HG03135 (cell line): ENCODE measurements at regions not wholly inside any gene's neighbourhood (a gene's known extent, or its start where the extent isn't known, plus 50 kb on each side); places are given as distances from the start of the nearest gene placed in this dataset.

ENCODE experiments used
- ATAC-seq: cut with Tn5 transposase; IDR thresholded peaks from one replicate; pipeline ENCODE4 v1.9.1; 2021; ENCODE audit warnings: mild to moderate bottlenecking, moderate library complexity; ENCODE audit not compliant: unreplicated experiment

DNA sequence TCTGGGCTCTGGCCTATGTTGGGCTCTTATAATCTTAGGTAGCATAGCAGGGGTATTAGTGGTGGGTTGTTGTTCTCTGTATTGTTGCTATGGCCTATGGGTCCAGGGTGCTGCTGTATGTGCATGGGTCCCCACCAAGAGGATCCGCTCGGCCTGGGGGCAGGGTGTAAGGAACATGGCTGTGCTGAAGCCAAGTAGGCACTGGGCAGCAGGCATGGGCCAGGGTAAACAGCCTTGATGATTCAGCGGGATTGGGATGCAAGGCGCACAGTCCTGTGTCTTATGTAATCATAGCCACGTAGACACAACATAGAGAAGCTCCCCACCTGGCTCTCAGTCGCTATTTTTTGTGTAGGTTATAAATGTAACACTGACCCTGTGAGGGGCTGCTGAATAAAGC is 306.9 kb downstream of the ZPLD1 start:
- ATAC-seq: no peak

DNA sequence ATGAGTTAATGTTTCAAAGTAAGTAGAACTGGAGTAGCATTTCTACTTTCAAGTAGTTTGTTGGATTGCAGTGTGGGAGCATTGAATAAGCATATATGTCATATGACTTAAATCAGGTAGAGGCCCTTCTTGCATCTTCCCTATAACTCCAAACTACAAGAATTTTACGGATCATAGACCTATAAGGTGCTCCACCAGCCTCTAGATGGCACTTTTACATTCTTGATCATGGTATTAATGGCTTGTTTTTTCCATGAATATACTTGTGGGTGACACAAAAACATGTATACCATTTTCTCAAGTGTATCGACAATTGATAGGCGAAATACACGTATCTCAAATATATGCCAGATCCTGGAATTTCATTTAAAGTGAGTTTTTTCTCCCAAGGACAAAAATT is 311.1 kb downstream of the ZPLD1 start:
- no peak for ATAC-seq

DNA sequence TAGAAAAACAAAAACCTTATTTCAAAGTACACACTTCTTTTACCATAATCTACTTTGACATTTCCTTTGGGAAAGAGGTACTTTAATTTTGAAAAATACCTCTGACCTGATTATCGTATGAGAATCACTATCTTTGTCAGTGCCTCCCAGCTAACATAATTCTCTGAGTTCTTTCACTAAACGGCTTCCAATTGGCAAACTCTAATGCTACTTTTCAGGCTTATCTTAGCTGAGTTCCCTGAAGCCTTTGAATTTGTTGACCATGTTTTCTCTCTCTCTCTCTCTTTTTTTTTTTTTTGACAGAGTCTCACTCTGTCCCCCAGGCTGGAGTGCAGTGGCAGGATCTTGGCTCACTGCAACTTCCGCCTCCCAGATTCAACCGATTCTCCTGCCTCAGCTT is 312.8 kb downstream of the ZPLD1 start:
- ATAC-seq: no peak

DNA sequence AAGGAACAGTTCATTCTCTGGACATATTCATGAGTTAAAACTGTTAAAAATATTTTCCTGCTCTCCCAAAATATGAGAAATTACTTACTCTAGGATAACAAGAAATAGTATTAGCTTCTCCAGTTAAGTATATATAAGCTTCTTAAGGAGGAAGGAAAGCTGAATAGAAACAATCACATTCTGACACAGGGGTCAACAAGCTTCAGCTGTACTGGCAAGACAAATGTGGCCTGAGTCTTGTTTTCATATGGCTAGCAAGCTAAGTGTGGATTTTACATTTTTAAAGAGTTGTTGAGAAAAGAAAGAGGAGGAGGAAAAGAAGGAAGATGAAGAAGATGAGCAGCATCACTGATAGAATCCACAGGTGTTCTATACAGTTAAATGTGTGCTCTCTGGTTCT is 313.8 kb downstream of the ZPLD1 start:
- ATAC-seq: no peak

DNA sequence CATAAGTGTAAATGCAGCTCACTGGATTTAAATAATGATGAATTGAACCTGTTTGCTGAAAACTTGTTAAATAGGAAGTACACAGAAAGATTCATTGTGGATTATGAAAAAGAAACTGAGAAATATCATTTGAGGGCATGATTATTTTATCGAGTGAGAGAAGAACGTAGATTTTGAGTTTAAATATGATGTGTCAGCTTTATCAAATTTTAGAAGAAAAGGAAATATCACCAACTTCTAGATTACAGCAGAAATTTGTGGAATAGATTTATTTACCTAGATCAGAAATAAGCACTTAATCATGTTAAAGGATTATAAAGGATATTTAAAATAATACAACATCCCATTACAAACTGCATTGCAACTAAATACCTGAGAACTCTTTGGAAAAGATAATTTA is 315.5 kb downstream of the ZPLD1 start:
- no peak for ATAC-seq

DNA sequence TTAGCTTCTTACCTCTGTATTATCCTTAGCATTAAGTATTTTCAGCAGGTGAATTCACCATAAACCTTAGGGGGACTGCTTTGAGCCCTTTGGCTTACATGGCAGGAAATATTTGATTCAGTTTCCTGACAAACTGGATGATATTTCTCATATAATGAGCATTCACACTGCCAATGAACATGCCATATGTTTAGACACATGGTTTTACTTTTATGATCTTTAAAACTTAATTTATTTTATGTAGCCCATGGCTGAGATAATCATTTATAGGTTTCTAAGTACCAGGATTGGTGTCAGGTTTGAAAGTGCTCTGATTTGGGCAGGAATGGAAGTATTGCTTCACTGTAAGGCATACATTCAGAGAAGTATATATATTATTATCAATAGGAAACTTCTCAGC is 319.1 kb downstream of the ZPLD1 start:
- no peak for ATAC-seq

DNA sequence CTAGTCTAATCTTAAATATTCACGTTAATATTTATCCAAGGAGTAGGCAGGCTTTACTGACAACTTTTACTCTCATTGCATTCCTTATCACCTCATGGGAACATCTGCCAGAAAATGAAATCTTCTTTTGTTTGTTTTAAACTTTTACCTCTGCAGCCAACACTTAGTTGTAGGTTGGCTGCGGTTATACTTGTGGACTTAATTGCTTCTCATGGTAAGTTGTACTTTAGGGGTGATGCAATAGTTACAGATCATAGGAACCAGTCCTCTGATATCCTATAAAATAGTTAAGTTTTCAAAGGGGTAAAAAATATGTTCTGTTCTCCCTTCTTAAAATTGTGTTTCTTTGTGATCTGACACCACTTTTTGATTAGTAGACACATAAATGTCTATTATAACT is 321.9 kb downstream of the ZPLD1 start:
- ATAC-seq: no peak

DNA sequence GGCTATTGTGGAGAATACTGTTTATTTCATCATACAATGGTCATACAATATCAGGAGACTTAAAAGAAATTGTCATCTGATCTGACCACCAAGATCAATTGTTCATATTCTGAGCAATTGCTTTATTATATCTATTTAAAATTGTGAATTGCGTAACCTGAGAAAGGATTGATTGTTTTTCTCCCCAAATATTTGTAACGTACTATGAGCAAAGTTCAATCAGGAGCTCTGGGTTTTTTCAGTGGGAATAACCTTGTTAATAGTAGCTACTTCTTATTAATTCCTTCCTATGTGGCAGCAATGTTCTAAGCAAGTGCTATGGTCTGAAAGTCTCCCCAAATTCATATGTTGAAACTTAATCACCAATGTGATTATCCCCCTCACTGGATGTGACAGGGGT is 323.1 kb downstream of the ZPLD1 start:
- ATAC-seq: no peak

DNA sequence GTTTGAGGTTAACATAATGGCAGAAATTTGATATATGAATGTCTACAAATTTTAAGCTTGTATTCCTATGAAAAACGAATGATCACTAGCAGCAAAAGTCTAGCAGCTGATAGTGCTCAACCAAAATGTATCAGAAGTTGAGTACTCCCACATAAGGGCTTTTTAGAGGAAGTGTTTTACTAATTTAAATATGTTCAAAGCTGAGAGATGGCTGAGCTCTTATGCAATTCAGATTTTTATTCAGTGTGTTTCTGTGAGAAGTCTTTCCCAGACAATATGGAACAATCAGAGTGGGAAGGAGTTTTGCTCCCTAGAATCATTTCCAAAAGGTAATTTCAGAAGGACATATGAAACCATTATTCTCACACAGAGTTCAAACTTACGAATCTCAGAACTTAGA is 327.0 kb downstream of the ZPLD1 start:
- no peak for ATAC-seq

DNA sequence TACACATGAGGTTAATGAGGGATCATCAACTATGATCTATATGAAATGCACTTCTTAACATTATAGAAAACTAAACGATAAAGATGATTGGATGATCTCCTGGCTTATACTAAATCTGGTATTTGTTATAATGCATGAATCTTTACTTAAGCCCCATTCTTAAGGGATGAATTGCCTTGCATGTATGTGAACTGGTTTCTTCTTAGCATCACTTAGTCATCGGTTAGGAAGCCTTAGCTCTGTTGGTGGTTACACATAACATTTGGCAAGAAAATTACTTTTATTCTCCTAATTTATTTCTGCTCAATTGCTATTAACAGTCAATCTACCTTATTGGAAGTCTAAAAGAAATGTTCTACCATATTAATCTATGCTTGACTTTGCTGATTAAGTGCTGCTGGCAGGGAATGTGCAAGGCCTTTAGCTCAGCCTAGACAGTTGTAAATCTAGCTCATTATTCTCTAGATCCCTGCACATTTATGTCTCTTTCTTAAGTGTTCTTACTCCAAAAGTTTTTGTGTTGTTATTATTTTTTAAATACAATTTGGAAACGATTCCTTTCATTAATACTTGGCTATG is 356.0 kb downstream of the ZPLD1 start:
- ATAC-seq: no peak

DNA sequence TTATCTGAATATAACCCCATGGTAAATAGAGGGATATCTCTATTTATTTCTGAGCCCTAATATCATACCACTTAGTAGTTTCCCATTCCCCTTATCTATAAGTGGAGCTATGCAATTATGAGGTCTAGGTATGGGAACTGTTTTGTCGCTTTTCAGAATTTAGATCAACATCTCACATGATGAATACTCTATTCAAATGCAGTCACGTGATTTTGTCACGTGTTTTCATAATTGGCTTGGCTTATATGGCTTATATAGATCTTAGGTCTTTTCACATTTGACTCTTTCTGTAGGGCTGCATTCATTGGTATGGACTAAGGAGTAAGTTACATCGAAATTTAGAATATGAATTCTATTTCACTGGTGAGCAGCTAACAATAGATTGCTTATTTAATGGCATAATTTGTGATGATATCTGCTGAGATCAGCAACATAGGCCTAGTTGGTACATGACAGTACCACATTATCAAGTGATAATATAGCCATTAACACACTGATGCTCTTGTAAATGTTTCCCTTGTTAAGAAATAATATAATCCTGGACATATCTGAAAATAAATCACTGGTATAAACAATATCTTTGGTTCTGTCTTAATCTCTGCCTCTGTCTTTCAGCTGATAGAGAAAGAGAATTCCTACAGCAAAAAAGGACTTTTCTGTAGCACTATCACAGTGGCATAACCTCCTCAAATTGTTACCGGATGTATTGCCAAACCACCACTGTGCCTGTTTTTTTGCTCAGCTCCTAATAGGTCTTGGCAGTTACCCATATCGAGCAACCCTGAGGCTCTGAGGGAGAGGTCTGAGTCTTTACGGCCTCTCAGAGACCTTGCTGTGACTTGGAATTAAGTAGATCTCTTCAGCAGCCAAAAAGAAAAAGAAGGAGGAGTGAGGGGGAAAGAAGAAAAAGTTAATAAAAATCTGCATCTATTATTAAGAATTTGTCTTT is 357.1 kb downstream of the ZPLD1 start:
- no peak for ATAC-seq

DNA sequence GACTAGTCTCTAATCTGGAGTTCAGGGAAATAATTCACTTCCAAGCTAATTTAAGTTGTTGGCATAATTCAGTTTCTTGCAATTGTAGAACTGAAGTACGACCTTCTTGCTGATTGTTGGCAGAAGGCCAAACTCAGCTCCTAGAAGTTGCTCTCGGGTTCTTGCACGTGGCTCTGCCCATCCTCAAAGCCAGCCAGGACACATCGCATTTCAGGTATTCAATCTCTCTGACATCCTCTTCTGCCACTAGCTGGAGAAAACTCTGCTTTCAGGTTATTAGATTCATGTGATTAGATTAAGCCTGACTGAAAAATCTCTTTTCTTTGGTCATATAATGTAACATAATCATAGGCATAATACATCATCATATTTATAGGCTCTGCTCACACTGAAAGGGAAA is 362.0 kb downstream of the ZPLD1 start:
- no peak for ATAC-seq

DNA sequence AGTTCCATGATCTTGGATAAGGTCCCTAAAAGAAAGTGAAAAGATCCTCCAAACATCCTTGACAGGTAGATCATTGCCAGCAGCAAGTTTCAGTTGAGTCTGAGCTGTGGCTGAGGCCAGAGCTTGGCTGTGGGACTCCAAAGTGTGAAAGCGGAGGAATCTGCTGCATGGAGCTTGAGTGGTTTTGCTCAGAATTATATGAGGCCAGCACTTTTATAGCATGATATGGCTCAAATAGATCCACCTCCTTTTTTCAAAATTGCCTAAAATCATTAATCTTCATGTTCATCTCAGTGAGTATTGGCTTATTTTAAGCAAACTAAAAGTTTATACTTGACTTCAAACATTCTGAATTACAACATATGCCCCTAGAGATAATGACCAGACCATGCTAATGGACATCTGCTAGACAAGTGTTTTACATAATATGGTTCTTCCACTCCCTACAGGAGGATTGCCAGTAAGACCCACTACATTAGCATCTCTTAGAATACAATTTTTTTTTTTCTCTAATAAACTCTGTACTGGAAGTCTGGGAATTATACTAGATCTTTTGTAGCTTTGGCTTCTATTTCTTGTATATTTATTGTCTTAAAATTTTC is 368.1 kb downstream of the ZPLD1 start:
- ATAC-seq: no peak

DNA sequence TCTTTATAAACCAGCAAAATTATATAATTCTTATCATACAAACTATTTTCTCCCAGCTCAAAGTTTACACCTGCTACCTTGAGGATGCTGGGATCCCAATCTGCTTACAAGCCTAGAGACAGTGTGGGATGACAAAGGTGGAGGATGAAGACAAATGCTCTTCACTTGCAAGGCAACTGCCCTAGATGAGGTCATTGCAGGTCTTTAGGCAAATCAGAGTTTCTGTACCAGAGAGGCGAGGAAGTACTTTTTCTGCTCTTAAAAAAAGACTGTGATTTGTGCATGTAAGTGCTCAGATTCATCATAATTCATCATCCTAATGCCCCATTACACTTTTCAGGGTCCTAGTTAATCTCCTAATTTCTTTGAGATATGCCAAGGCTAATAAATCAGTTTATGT is 376.1 kb downstream of the ZPLD1 start:
- no peak for ATAC-seq

DNA sequence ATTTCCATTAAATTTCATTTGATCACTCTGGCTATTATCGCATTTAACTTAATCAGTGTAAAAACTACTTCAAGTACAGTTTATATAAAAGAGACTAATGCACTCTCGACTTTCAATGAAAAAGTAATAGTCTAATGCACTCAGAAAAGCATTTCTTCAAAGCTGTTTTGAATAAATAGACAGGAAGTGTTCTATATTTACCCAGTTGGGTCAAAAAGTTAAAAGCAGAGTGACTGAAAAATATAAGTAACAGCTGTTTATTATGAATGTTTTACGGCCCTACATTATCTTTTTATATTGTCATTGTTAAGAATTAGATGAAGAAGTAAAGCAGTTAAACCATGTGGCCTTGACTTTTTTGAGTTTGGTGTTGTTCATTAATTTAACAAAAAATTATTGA is 391.8 kb downstream of the ZPLD1 start:
- no peak for ATAC-seq

DNA sequence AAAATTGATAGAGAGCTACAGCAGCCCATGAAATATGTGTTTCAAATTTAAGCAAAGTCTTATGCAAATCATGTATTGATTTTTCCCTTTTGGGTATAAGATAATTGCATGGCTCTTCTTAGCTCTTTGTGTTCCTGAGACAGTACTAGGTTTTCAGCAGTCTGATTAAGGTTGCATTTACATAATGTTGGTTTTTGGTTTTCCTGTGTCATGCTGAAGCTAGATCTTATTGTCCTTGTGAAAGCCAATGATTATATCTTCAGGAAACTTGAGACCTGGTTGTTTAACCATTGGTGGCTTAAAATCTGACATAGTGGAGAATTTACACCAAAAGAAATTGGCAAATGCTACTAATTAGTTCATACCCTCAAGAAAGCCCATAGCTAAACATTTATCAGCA is 392.6 kb downstream of the ZPLD1 start:
- no peak for ATAC-seq

DNA sequence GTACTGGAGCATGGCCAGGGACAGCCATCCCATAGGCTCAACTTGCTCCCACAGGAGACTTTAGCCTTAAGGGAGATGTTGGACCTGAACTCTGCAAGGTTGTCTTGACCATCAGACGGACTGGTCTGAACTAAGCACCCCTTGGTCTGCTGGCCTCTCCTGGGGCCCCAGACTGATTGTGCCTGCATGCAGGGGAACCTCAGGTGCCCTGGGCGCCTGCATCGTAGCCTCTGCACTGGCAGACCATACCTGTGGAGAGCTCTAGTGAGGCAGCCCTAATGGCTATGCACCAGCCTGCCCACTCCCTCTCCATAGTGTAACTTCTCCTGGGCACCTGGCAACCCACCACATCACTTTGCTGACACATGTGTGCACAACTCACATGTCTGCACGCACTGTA is 395.6 kb downstream of the ZPLD1 start:
- no peak for ATAC-seq

DNA sequence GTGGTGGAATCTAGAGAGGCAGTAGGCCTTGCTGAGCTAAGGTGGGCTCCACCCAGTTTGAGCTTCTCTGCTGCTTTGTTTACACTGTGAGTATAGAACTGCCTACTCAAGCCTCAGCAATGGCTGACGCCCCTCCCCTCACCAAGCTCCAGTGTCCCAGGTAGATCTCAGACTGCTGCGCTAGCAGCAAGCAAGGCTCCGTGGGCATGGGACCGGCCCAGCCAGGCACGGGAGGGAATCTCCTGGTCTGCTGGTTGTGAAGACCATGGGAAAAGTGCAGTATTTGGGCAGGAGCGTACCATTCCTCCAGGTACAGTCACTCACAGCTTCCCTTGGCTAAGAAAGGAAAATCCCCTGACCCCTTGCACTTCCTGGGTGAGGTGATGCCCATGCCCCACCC is 407.1 kb downstream of the ZPLD1 start:
- no peak for ATAC-seq

DNA sequence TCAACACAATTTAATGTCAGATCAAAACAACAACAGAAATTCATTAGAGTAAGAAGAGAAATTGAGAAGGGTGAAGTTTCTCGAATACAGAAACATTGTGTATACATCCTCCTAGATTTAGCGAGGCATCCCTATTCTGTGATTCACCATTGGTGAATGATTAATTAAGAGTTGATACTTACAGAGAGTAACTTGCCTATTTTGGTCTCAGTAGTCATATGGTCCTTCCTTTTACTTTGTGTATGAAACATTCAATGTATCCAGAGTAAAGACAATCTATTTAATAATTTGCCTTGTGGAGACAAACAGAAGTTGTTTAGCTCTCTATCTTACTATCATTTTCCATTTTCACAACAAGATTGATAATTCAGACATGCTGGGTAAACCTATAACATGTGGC is 432.0 kb downstream of the ZPLD1 start:
- no peak for ATAC-seq

DNA sequence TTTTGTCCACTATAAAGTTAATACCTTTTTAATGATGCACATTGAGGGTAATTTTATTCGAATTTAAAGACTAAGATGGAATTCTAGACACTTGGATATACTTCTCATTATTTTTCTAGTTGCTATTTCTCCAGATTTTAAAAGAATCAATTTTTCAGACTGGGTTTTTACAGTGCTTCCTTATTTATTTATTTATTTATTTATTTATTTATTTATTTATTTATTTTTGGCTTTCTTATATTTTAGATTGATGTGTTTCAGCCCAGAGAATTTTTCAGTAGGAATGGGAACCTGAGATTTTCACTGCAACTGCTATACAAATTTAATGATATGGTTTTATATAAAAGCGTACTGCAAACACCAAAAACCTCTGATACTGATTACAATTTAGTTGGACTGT is 448.7 kb downstream of the ZPLD1 start:
- ATAC-seq: no peak

DNA sequence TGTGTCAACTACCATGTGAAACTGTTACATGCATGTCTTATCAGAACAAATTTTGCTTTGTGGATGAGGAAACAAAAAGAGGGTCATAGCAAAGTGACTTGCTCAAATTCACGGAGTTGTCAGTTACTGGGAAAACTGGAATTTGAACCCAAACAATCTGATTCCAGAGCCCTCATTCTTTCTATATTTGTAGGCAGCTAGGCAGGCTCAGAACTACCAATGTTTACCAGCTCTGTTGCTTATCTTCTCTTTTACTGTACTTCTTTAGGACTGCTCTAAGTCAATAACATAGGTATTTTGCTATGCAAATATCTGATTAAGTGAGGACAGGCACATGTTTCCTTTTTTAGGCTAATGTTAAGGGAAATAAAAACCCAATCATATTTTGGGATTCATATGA is 450.5 kb downstream of the ZPLD1 start:
- ATAC-seq: no peak

DNA sequence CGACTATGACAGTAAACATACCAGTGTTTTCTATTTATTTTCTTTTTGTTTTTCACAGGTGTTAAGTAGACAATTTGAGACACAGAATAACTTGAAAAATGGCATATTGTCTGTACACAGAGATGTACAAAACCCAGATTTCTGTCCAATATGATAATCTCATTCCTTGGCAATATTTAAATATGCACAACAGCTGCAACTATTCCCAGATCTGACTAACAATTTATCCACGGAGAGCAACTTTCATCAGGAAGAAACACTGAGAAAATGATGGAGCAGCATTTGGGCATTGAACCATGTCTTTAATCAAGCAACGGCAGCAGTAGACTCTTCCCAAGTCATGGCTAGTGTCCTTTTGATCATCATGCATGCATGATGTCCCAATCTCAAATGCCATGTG is 452.6 kb downstream of the ZPLD1 start:
- no peak for ATAC-seq
